ENCODE measurements at regions not wholly inside any gene's neighbourhood (a gene's known extent, or its start where the extent isn't known, plus 50 kb on each side); places are given as distances from the start of the nearest gene placed in this dataset.

- TF ChIP-seq POLR2A (IDR thresholded peaks at IDR 0.05) (no peak), CTCF (IDR thresholded peaks at IDR 0.05) (peak in 1 of 5 experiments; percentile 7), EP300 (IDR thresholded peaks at IDR 0.05) (no peak)
Observed at GRCh38 chr10:111207500-111207899, 130.7 kb downstream of the ADRA2A start.
